Upper lobe of left lung (tissue), 6 donors: ENCODE measurements at regions not wholly inside any gene's neighbourhood (a gene's known extent, or its start where the extent isn't known, plus 50 kb on each side); places are given as distances from the start of the nearest gene placed in this dataset.
"Not testable (repeated sequence)": the region's sequence is repeated elsewhere in the genome, so short reads cannot be mapped to it uniquely, and the experiment has no call there.

Source experiments
- ATAC-seq, 2 donors: fragments of 200-7000 bp; cut with Tn5 transposase; one replicate each; pipeline ENCODE4 v1.9.1; 2022; ENCODE audit warnings: mild to moderate bottlenecking in 2 of 2, moderate library complexity in 2 of 2; ENCODE audit not compliant: low FRiP score in 2 of 2
- DNase-seq, 2 donors: peaks; one replicate each; pipeline ENCODE4 v3.0.0-alpha.2; 2019 to 2020
- H3K27ac ChIP-seq, 4 donors: fragments of 200-600 bp; sonication (generic); one replicate each; pipeline ENCODE4 v1.5.1; 2016 to 2019
- H3K27me3 ChIP-seq, 4 donors: fragments of 200-600 bp; sonication (generic); one replicate each; pipeline ENCODE4 v1.5.1; 2017 to 2019
- H3K36me3 ChIP-seq, 4 donors: fragments of 200-600 bp; sonication (generic); one replicate each; pipeline ENCODE4 v1.5.1; 2016 to 2019
- H3K4me1 ChIP-seq, 4 donors: fragments of 200-600 bp; sonication (generic); one replicate each; pipeline ENCODE4 v1.5.1; 2018 to 2019
- H3K4me3 ChIP-seq, 4 donors: fragments of 200-600 bp; sonication (generic); one replicate each; pipeline ENCODE4 v1.5.1; 2017 to 2019; ENCODE audit warnings: mild to moderate bottlenecking in 2 of 4, moderate library complexity in 1 of 4
- H3K9me3 ChIP-seq, 4 donors: fragments of 200-600 bp; sonication (generic); one replicate each; pipeline ENCODE4 v1.5.1; 2018 to 2019
- CTCF ChIP-seq, 6 experiments: fragments of 450-650 bp in 4 of 6; fragments of 200-600 bp in 2 of 6; sonication (generic) in 2 of 6; IDR thresholded peaks; one replicate each; pipeline ENCODE4 v1.5.1; 2016 to 2019; ENCODE audit warnings: antibody characterized with exemption in 6 of 6
- EP300 ChIP-seq, 4 donors: sonication (generic); formaldehyde crosslinking; IDR thresholded peaks; one replicate each; pipeline ENCODE4 v1.5.1; 2017; ENCODE audit warnings: antibody characterized with exemption in 4 of 4, control low read depth in 2 of 4
- POLR2A ChIP-seq, 4 donors: fragments of 450-650 bp; IDR thresholded peaks; one replicate each; pipeline ENCODE4 v1.5.1; 2016 to 2017; ENCODE audit warnings: antibody characterized with exemption in 4 of 4, mild to moderate bottlenecking in 2 of 4
- POLR2AphosphoS5 ChIP-seq, 2 donors: sonication (generic); formaldehyde crosslinking; IDR thresholded peaks; one replicate each; pipeline ENCODE4 v1.5.1; 2017; ENCODE audit warnings: antibody characterized with exemption in 2 of 2
- WGBS, 2 donors: methylation state at CpG; one replicate each; pipeline ENCODE4 v1.1.5; 2017 to 2018; 5-methylcytosine and 5-hydroxymethylcytosine counted together
- donor health status: DM: no; HTN: no; CAD: no; lungs with moderate emphysema.
- donor health status: DM: no; HTN: yes; CAD: no; lungs with severe emphysema.

GRCh38 chr11:95625164-95625900, 164.2 kb downstream of the FAM76B start:
- no peaks in the 10 kb centered on the region for H3K4me1 ChIP-seq
- ATAC-seq (no peak), DNase-seq (peak in 1 of 2 donors; percentile 22)
- no peaks in the 10 kb centered on the region for H3K27me3 ChIP-seq
- TF ChIP-seq EP300 (IDR thresholded peaks at IDR 0.05) (no peak), POLR2A (IDR thresholded peaks at IDR 0.05) (no peak), POLR2AphosphoS5 (IDR thresholded peaks at IDR 0.05) (no peak), CTCF (IDR thresholded peaks at IDR 0.05) (no peak)
- no peak overlapping the region for H3K27ac ChIP-seq
- WGBS, 2 donors: 67 to 68% methylated on average over 7 of the region's 7 CpGs
- no peak overlapping the region for H3K4me3 ChIP-seq
- peaks cover 0 to 4% (median 0%) of the 10 kb centered on the region in 4 donors for H3K9me3 ChIP-seq
- no peaks in the 10 kb centered on the region for H3K36me3 ChIP-seq

- no peaks in the 10 kb centered on the region for H3K4me1 ChIP-seq
- H3K27me3 ChIP-seq: no peaks in the 10 kb centered on the region
- H3K36me3 ChIP-seq: no peaks in the 10 kb centered on the region
- WGBS, 2 donors: 91 to 93% methylated on average over 1 of the region's 1 CpG
- no peak overlapping the region for H3K27ac ChIP-seq
- peaks cover 0 to 4% (median 0%) of the 10 kb centered on the region in 4 donors for H3K9me3 ChIP-seq
- DNase-seq (no peak), ATAC-seq (no peak)
- H3K4me3 ChIP-seq: no peak overlapping the region
- no peak for TF ChIP-seq EP300 (IDR thresholded peaks at IDR 0.05)
- TF ChIP-seq CTCF (IDR thresholded peaks at IDR 0.05): no peak
- TF ChIP-seq POLR2A (IDR thresholded peaks at IDR 0.05): no peak
- no peak for TF ChIP-seq POLR2AphosphoS5 (IDR thresholded peaks at IDR 0.05)
Measured at GRCh38 chr11:95616256-95616804, 173.3 kb downstream of the FAM76B start.

- H3K4me3 ChIP-seq: no peak overlapping the region
- no peaks in the 10 kb centered on the region for H3K36me3 ChIP-seq
- no peaks in the 10 kb centered on the region for H3K4me1 ChIP-seq
- H3K27ac ChIP-seq: no peak overlapping the region
- no peaks in the 10 kb centered on the region for H3K9me3 ChIP-seq
- DNase-seq (no peak), ATAC-seq (no peak)
- H3K27me3 ChIP-seq: no peaks in the 10 kb centered on the region
- TF ChIP-seq POLR2A (IDR thresholded peaks at IDR 0.05) (no peak), POLR2AphosphoS5 (IDR thresholded peaks at IDR 0.05) (no peak), EP300 (IDR thresholded peaks at IDR 0.05) (no peak)
Measured at GRCh38 chr11:95611827-95612226, 177.8 kb downstream of the FAM76B start.

- DNase-seq: not testable (repeated sequence)
Measured at GRCh38 chr11:95610185-95610584, 179.4 kb downstream of the FAM76B start.

GRCh38 chr11:95608093-95608492, 181.5 kb downstream of the FAM76B start:
- Histone ChIP-seq H3K9me3 (no peaks in the 10 kb centered on the region), H3K27ac (no peak overlapping the region), H3K36me3 (no peaks in the 10 kb centered on the region), H3K4me3 (no peak overlapping the region), H3K27me3 (no peaks in the 10 kb centered on the region), H3K4me1 (no peaks in the 10 kb centered on the region)
- no peak for ATAC-seq
- no peak for TF ChIP-seq CTCF (IDR thresholded peaks at IDR 0.05)
- TF ChIP-seq POLR2A (IDR thresholded peaks at IDR 0.05): no peak
- no peak for TF ChIP-seq POLR2AphosphoS5 (IDR thresholded peaks at IDR 0.05)
- TF ChIP-seq EP300 (IDR thresholded peaks at IDR 0.05): no peak
- DNase-seq: no peak
- 96% methylated on average over 1 of the region's 1 CpG for WGBS, 2 donors

More at GRCh38 chr11:95610185-95610584, 179.4 kb downstream of the FAM76B start:
- not testable (repeated sequence) for H3K9me3 ChIP-seq, ATAC-seq, H3K4me3 ChIP-seq, H3K4me1 ChIP-seq, H3K36me3 ChIP-seq, H3K27me3 ChIP-seq, H3K27ac ChIP-seq
- 94 to 95% methylated on average over 5 of the region's 5 CpGs for WGBS, 2 donors

GRCh38 chr11:95606824-95607223, 182.8 kb downstream of the FAM76B start:
- ATAC-seq: no peak
- no peak overlapping the region for H3K4me3 ChIP-seq
- TF ChIP-seq POLR2A (IDR thresholded peaks at IDR 0.05): no peak
- no peak for TF ChIP-seq CTCF (IDR thresholded peaks at IDR 0.05)
- no peak for TF ChIP-seq EP300 (IDR thresholded peaks at IDR 0.05)
- TF ChIP-seq POLR2AphosphoS5 (IDR thresholded peaks at IDR 0.05): no peak
- no peak for DNase-seq
- H3K9me3 ChIP-seq: no peaks in the 10 kb centered on the region
- no peaks in the 10 kb centered on the region for H3K36me3 ChIP-seq
- H3K27ac ChIP-seq: no peak overlapping the region
- no peaks in the 10 kb centered on the region for H3K4me1 ChIP-seq
- WGBS, 2 donors: 91 to 93% methylated on average over 3 of the region's 3 CpGs
- no peaks in the 10 kb centered on the region for H3K27me3 ChIP-seq
